A549 (cell line): ENCODE measurements at regions not wholly inside any gene's neighbourhood (a gene's known extent, or its start where the extent isn't known, plus 50 kb on each side); places are given as distances from the start of the nearest gene placed in this dataset.

Experiments used
- ATAC-seq, 2 experiments: fragments of 200-7000 bp in 1 of 2; fragments of >200 bp in 1 of 2; cut with Nextera tagmentation in 1 of 2; cut with Tn5 transposase in 1 of 2; 3 replicates each; pipeline versions ENCODE4 v1.8.0 to v1.9.1; 2018 to 2020; ENCODE audit warnings: mild to moderate bottlenecking in 1 of 2, moderate library complexity in 1 of 2
- CTCF ChIA-PET: fragments of 300-600 bp; sonication (Branson Sonifier 250); formaldehyde crosslinking; extraction: SDS; loops from one replicate; lab custom pipeline; 2021; ENCODE audit warnings: antibody characterized with exemption, inconsistent platforms; lab: Yijun Ruan, JAX
- POLR2A ChIA-PET: fragments of 350-600 bp; formaldehyde crosslinking; extraction: SDS; loops from one replicate; lab custom pipeline; 2021; ENCODE audit warnings: antibody characterized with exemption, inconsistent platforms; lab: Yijun Ruan, JAX
- DNase-seq, 2 experiments: peaks; one replicate each; pipeline versions ENCODE4 v3.0.0 to v3.0.0-alpha.2; 2011 to 2016; ENCODE audit warnings: low read depth in 1 of 2, low spot score in 1 of 2
- FAIRE-seq: peaks from 2 replicates; lab custom pipeline; 2011; peaks lifted over from hg19 to GRCh38; lab: Jason Lieb, UNC
- H3K27ac ChIP-seq, 2 experiments: fragments of >200 bp; sonication (Bioruptor Twin); formaldehyde crosslinking; 3 replicates each; pipeline ENCODE4 v1.5.1; 2016 to 2017
- H3K4me1 ChIP-seq: fragments of >200 bp; sonication (Bioruptor Twin); formaldehyde crosslinking; 3 replicates; pipeline ENCODE4 v1.6.1; 2016
- H3K4me2 ChIP-seq: fragments of >200 bp; sonication (Bioruptor Twin); formaldehyde crosslinking; 3 replicates; pipeline ENCODE4 v1.6.1; 2016
- H3K4me3 ChIP-seq: fragments of >200 bp; sonication (Bioruptor Twin); formaldehyde crosslinking; 3 replicates; pipeline ENCODE4 v1.5.1; 2016
- H3K9me3 ChIP-seq: fragments of >200 bp; sonication (Bioruptor Twin); formaldehyde crosslinking; 3 replicates; pipeline ENCODE4 v1.6.1; 2016
- ATOH8 ChIP-seq: fragments of 250-450 bp; sonication (Bioruptor Pico); IDR thresholded peaks from 2 replicates; pipeline ENCODE4 v1.5.0; 2020; ENCODE audit warnings: low read depth, mild to moderate bottlenecking, moderate library complexity
- BCL3 ChIP-seq: fragments of >200 bp; sonication (Bioruptor Twin); formaldehyde crosslinking; IDR thresholded peaks from 3 replicates; pipeline ENCODE4 v1.6.1; 2016
- BHLHE40 ChIP-seq: IDR thresholded peaks from 2 replicates; pipeline ENCODE4 v1.6.1; 2012; ENCODE audit warnings: low read depth, low read length, inconsistent platforms
- CBX8 ChIP-seq: fragments of 200-600 bp; sonication (generic); IDR thresholded peaks from 2 replicates; pipeline ENCODE4 v1.6.1; 2016
- CEBPB ChIP-seq, 2 experiments: fragments of >200 bp in 1 of 2; sonication (Bioruptor Twin) in 1 of 2; formaldehyde crosslinking in 1 of 2; IDR thresholded peaks; 2 replicates each; pipeline ENCODE4 v1.6.1; 2012 to 2016
- CHD2 ChIP-seq: fragments of 150-350 bp; IDR thresholded peaks from 2 replicates; pipeline ENCODE4 v1.6.1; 2014; ENCODE audit warnings: low read length; ENCODE audit not compliant: partially characterized antibody
- CHD4 ChIP-seq: fragments of 200-600 bp; sonication (generic); IDR thresholded peaks from 2 replicates; pipeline ENCODE4 v1.6.1; 2016; ENCODE audit warnings: antibody characterized with exemption, mild to moderate bottlenecking, borderline replicate concordance
- EHF ChIP-seq: fragments of 250-450 bp; sonication (Bioruptor Pico); IDR thresholded peaks from 2 replicates; pipeline ENCODE4 v1.5.0; 2020; ENCODE audit warnings: mild to moderate bottlenecking
- FOSB ChIP-seq: fragments of 250-450 bp; sonication (Bioruptor Pico); IDR thresholded peaks from 2 replicates; pipeline ENCODE4 v1.5.0; 2020; ENCODE audit warnings: mild to moderate bottlenecking, moderate library complexity
- FOSL2 ChIP-seq, 2 experiments: fragments of 450-650 bp in 1 of 2; fragments of >200 bp in 1 of 2; sonication (Bioruptor Twin) in 1 of 2; formaldehyde crosslinking; IDR thresholded peaks; 2 replicates each; pipeline versions ENCODE4 v1.5.0 to v1.6.1; 2016 to 2020; ENCODE audit warnings: mild to moderate bottlenecking in 1 of 2, moderate library complexity in 1 of 2
- GATA3 ChIP-seq: IDR thresholded peaks from 2 replicates; pipeline ENCODE4 v1.6.1; 2012; ENCODE audit warnings: borderline replicate concordance
- HEYL ChIP-seq: fragments of 250-450 bp; sonication (Bioruptor Pico); IDR thresholded peaks from 2 replicates; pipeline ENCODE4 v1.8.0; 2021; ENCODE audit warnings: mild to moderate bottlenecking, moderate library complexity
- HOXB13 ChIP-seq: fragments of 250-450 bp; sonication (Bioruptor Pico); IDR thresholded peaks from 2 replicates; pipeline ENCODE4 v1.5.0; 2020; ENCODE audit warnings: low read depth, mild to moderate bottlenecking, moderate library complexity
- MAX ChIP-seq: IDR thresholded peaks from 2 replicates; pipeline ENCODE4 v1.6.1; 2012
- MAZ ChIP-seq: fragments of 150-350 bp; IDR thresholded peaks from 2 replicates; pipeline ENCODE4 v1.6.1; 2014; ENCODE audit warnings: antibody characterized with exemption, low read depth, low read length, borderline replicate concordance
- PHF8 ChIP-seq: fragments of 200-600 bp; sonication (generic); IDR thresholded peaks from 2 replicates; pipeline ENCODE4 v1.6.1; 2016; ENCODE audit warnings: low read depth, mild to moderate bottlenecking, antibody characterized with exemption, moderate library complexity, borderline replicate concordance
- RAD21 ChIP-seq, 2 experiments: fragments of >200 bp in 1 of 2; sonication (Bioruptor Twin) in 1 of 2; formaldehyde crosslinking in 1 of 2; IDR thresholded peaks in 1 of 2; conservative IDR thresholded peaks in 1 of 2; 2 replicates in 1 of 2; 3 replicates in 1 of 2; pipeline ENCODE4 v1.6.1; 2012 to 2018; ENCODE audit warnings: inconsistent platforms in 1 of 2
- SMC3 ChIP-seq: fragments of >200 bp; sonication (Bioruptor Twin); formaldehyde crosslinking; IDR thresholded peaks from 3 replicates; pipeline ENCODE4 v1.6.1; 2018; ENCODE audit warnings: inconsistent platforms
- SREBF2 ChIP-seq: fragments of 450-650 bp; IDR thresholded peaks from 2 replicates; pipeline ENCODE4 v1.6.1; 2014; ENCODE audit warnings: mild to moderate bottlenecking, moderate library complexity
- TFCP2L1 ChIP-seq: fragments of 250-450 bp; sonication (Bioruptor Pico); IDR thresholded peaks from 2 replicates; pipeline ENCODE4 v1.5.0; 2021; ENCODE audit warnings: mild to moderate bottlenecking
- TP53 ChIP-seq: fragments of 250-450 bp; sonication (Bioruptor Pico); IDR thresholded peaks from 2 replicates; pipeline ENCODE4 v1.5.0; 2021; ENCODE audit warnings: mild to moderate bottlenecking, moderate library complexity
- ZC3H11A ChIP-seq: fragments of 450-650 bp; IDR thresholded peaks from 2 replicates; pipeline ENCODE4 v1.6.1; 2014; ENCODE audit warnings: antibody characterized with exemption, mild to moderate bottlenecking
- ZNF302 ChIP-seq: fragments of 250-450 bp; sonication (Bioruptor Pico); IDR thresholded peaks from 2 replicates; pipeline ENCODE4 v1.9.0; 2021; ENCODE audit warnings: inconsistent platforms, mild to moderate bottlenecking, moderate library complexity
- WGBS: methylation state at CpG from one replicate; pipeline ENCODE4 v1.1.6; 2017; ENCODE audit errors: missing lambda C conversion rate; 5-methylcytosine and 5-hydroxymethylcytosine counted together
- TF ChIP-seq, protein P1 (sequence below): IDR thresholded peaks from 2 replicates; pipeline ENCODE4 v1.6.1; 2012
- TF ChIP-seq, protein P2 (sequence below): fragments of 450-650 bp; IDR thresholded peaks from 2 replicates; pipeline ENCODE4 v1.6.1; 2014; ENCODE audit warnings: antibody characterized with exemption

- 22% methylated on average over 4 of the region's 4 CpGs for WGBS
- ATAC-seq (no peak), DNase-seq (no peak), FAIRE-seq (no peak)
- Histone ChIP-seq H3K27ac (no peak overlapping the region), H3K4me1 (no peaks in the 10 kb centered on the region), H3K4me3 (no peak overlapping the region), H3K4me2 (no peak overlapping the region), H3K9me3 (no peaks in the 10 kb centered on the region)
- ChIA-PET POLR2A (no interaction called here), CTCF (no interaction called here)
- no peak for TF ChIP-seq HOXB13 (CRISPR knock-in tag)
- TF ChIP-seq, protein P1, sequence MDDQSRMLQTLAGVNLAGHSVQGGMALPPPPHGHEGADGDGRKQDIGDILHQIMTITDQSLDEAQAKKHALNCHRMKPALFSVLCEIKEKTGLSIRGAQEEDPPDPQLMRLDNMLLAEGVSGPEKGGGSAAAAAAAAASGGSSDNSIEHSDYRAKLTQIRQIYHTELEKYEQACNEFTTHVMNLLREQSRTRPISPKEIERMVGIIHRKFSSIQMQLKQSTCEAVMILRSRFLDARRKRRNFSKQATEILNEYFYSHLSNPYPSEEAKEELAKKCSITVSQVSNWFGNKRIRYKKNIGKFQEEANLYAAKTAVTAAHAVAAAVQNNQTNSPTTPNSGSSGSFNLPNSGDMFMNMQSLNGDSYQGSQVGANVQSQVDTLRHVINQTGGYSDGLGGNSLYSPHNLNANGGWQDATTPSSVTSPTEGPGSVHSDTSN: no peak
- no peak for TF ChIP-seq ATOH8 (CRISPR knock-in tag)
- no peak for TF ChIP-seq BHLHE40
- TF ChIP-seq, protein P2, sequence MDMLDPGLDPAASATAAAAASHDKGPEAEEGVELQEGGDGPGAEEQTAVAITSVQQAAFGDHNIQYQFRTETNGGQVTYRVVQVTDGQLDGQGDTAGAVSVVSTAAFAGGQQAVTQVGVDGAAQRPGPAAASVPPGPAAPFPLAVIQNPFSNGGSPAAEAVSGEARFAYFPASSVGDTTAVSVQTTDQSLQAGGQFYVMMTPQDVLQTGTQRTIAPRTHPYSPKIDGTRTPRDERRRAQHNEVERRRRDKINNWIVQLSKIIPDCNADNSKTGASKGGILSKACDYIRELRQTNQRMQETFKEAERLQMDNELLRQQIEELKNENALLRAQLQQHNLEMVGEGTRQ: no peak
- no peak for TF ChIP-seq EHF (CRISPR knock-in tag)
- TF ChIP-seq CHD4: no peak
- no peak for TF ChIP-seq HEYL (CRISPR knock-in tag)
- TF ChIP-seq SMC3: no peak
- no peak for TF ChIP-seq ZC3H11A
- TF ChIP-seq CHD2: no peak
- no peak for TF ChIP-seq RAD21 (conservative IDR thresholded peaks at IDR 0.05 in 1 of 2, IDR thresholded peaks at IDR 0.05 in 1 of 2)
- TF ChIP-seq CBX8: no peak
- no peak for TF ChIP-seq PHF8
- TF ChIP-seq MAZ: no peak
Observed at GRCh38 chr12:102317155-102317554, 119.5 kb upstream of the PMCH start.

- no peak for ATAC-seq
- WGBS: 25% methylated on average over 2 of the region's 2 CpGs
- H3K9me3 ChIP-seq: no peaks in the 10 kb centered on the region
- H3K4me3 ChIP-seq: no peak overlapping the region
- H3K4me1 ChIP-seq: no peaks in the 10 kb centered on the region
- CTCF ChIA-PET: no interaction called here
- no peak for DNase-seq
- no peak overlapping the region for H3K27ac ChIP-seq
- no peak for TF ChIP-seq TP53
- no peak for TF ChIP-seq FOSB (CRISPR knock-in tag)
- TF ChIP-seq RAD21 (conservative IDR thresholded peaks at IDR 0.05 in 1 of 2, IDR thresholded peaks at IDR 0.05 in 1 of 2): no peak
- no peak for TF ChIP-seq TFCP2L1 (CRISPR knock-in tag)
- TF ChIP-seq FOSL2 (IDR thresholded peaks at IDR 0.05): no peak
- no peak for TF ChIP-seq FOSL2 (CRISPR knock-in tag; IDR thresholded peaks at IDR 0.05)
- TF ChIP-seq SREBF2: no peak
- no peak for TF ChIP-seq BCL3
- TF ChIP-seq GATA3: no peak
- TF ChIP-seq CEBPB (IDR thresholded peaks at IDR 0.05): no peak
- no peak for TF ChIP-seq ZNF302 (CRISPR knock-in tag)
- no peak for TF ChIP-seq ATOH8 (CRISPR knock-in tag)
- TF ChIP-seq MAX: no peak
- POLR2A ChIA-PET: no interaction called here
- H3K4me2 ChIP-seq: no peak overlapping the region
- FAIRE-seq: no peak
Observed at GRCh38 chr12:102316723-102317122, 119.1 kb upstream of the PMCH start.
